Astrocyte of the cerebellum (primary cell): ENCODE measurements at regions not wholly inside any gene's neighbourhood (a gene's known extent, or its start where the extent isn't known, plus 50 kb on each side); places are given as distances from the start of the nearest gene placed in this dataset.

Experiments
- DNase-seq: peaks from one replicate; pipeline ENCODE4 v3.0.0-alpha.2; 2011; ENCODE audit warnings: low read depth
- H3K4me3 ChIP-seq: 2 replicates; pipeline ENCODE4 v1.5.1; 2011; ENCODE audit warnings: mild to moderate bottlenecking, low read depth, low read length, moderate library complexity
- CTCF ChIP-seq: IDR thresholded peaks from 2 replicates; pipeline ENCODE4 v1.5.1; 2012; ENCODE audit warnings: low read length, low read depth, moderate library complexity, mild to moderate bottlenecking; ENCODE audit errors: missing control alignments
- in situ Hi-C: cut with HindIII; loops from 2 replicates; pipeline ENCODE4 v1.10.0; 2017; ENCODE audit warnings: low sequenced_read_pairs

DNA sequence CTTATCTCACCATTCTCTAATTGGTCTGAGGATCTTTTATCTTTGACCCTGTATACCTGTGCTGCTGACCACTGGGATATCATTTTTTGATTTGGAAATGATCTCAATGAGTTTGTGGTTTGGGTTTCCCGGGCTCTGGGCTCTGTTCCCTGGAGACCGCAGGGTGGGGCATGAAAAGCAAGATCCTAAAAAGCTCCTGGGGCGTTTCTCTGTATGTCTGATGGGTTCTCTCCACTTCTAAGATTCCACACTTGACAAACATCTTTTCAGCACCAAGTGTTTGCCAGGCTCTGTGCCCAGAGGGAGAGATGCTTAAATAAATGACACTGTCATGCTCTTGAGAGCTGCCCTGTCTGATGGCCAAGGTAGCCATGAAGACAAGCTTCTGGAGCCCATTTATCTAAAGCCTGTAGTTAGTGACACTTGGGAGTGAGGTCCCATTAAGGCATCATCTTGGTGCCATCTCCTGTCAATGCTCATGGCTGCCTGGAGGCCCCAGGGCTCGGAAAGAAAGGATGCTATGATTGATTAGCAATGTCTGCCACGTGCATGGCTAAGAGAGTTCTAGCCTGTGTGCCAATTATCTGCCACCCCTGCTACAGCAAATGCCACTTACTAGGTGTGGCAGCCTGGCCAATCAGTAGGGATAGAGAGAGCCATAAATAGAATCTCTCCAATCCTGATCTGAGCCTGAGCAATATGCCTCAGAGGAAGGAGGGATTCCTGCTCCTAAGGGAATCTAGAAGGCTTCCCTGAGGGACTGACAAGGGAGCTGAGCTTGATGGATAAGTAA, 531.6 kb downstream of the MN1 start:
- in situ Hi-C loops = no loop called here
- TF ChIP-seq CTCF = no peak
- DNase-seq = no peak
- H3K4me3 ChIP-seq = no peak overlapping the region

DNA sequence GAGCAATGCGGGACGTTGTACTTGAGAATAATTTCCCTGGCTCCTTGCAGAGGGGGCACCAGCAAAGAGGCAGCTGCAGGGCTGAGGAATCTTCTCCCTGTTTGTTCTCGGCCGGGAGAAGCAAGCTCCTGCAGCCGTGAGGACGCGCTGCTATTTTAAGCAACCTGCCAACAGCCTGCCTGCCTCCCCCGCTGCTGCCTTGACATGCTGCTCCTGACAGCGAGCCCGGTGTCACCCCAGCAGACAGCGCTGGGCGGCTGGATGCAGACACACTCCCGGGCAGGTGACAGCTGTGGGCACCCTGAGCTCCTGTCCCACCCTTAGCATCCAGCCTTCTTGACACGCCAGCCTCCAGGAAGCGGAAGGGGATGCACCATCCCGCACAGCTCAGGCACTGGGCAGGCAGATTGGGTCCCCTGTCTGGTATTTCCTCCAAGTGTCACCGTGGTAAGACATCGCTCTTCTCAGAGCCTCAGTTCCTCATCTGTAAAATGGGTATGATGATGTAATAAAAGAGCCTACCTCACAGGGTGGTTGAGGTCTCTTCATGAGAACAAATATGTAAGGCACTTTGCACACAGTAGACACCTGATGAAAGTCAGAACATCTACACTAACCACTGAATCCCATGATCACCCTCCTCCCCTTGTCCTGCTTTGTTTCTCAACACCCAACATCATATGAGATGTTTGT, 530.6 kb downstream of the MN1 start:
- in situ Hi-C loops = no loop called here
- TF ChIP-seq CTCF = no peak
- no peak overlapping the region for H3K4me3 ChIP-seq
- no peak for DNase-seq

GRCh38 chr22:27273436-27273835, 528.1 kb downstream of the MN1 start:
- no peak for DNase-seq
- TF ChIP-seq CTCF = no peak
- H3K4me3 ChIP-seq = no peak overlapping the region
- in situ Hi-C loops = no loop called here

DNA sequence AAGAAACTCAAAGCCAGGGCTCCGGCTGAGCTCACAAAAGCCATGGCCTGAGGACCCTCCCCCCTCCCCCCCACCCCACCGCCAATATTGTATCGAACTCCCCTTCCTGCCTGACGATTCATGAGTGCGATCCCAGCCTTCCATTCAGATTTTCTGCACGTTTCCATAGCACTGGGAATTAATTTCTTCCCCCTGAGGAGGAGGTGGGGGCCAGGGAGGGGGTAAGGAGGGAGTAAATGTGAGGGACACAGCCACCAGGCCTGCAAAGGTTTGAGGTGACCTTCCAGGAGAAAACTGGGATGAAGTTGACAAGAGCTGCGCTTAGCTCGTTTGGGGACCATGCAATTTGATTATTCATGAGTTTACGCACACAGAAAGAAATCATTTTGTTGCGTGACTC, 527.7 kb downstream of the MN1 start:
- no peak for DNase-seq
- no peak overlapping the region for H3K4me3 ChIP-seq
- no peak for TF ChIP-seq CTCF
- in situ Hi-C loops = no loop called here

DNA sequence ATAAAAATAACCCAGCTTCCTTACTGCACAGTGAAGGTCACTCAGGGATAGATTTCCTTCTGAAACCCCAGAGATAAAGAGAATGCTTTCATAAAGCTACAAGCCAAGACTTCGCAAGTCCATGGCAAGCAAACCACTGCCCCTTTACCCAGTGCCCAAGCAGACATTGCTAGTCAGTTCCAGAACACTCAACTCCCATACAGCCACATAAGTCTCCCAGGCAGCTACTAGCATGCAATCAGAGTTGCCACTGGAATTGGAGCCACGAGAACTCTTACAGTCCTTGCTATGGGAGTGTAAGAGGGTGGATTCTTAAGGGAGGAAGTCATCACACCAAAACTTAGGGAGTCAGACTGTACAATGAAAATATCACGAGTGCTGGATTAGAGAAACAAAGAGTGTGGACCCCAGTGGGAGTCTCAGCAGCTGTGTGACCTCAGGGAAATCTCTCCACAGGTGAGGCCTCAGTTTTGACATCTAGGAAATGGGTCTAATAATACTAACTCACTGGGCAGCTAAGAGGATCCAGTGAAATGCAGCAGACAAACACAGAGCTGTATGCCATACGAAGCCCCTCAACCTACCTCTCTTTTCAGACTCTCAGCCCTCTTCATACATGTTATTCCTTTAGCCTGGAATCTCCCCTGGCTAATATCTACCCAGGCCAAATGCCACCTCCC, 526.6 kb downstream of the MN1 start:
- H3K4me3 ChIP-seq = no peak overlapping the region
- TF ChIP-seq CTCF = no peak
- in situ Hi-C loops = no loop called here
- no peak for DNase-seq

- TF ChIP-seq CTCF = no peak
- no peak overlapping the region for H3K4me3 ChIP-seq
- DNase-seq = no peak
- in situ Hi-C loops = no loop called here
These were observed 522.6 kb downstream of the MN1 start for GRCh38 chr22:27278946-27279345.
